ENCODE measurements at regions not wholly inside any gene's neighbourhood (a gene's known extent, or its start where the extent isn't known, plus 50 kb on each side); places are given as distances from the start of the nearest gene placed in this dataset.

GRCh38 chr16:54210452-54211125 lies 76.0 kb downstream of the IRX3 start:
- Histone ChIP-seq H3K27me3 (ENCODE audit: low read depth) (peaks cover 5% of the 10 kb centered on the region), H3K36me3 (no peaks in the 10 kb centered on the region), H3K4me1 (peaks cover 12% of the 10 kb centered on the region), H3K9me3 (replicated peaks) (no peaks in the 10 kb centered on the region), H3K4me3 (no peak overlapping the region), H3K27ac (replicated peaks) (no peak overlapping the region)
- no peak for DNase-seq
- intact Hi-C loops (cut with micrococcal nuclease), result no loop called here
- TF ChIP-seq CTCF (IDR thresholded peaks at IDR 0.05; ENCODE audit: borderline replicate concordance), result no peak

GRCh38 chr16:54208237-54208636 lies 78.3 kb downstream of the IRX3 start:
- no peak for DNase-seq
- no peaks in the 10 kb centered on the region for H3K9me3 ChIP-seq (replicated peaks)
- no peak for TF ChIP-seq CTCF (IDR thresholded peaks at IDR 0.05; ENCODE audit: borderline replicate concordance)
- H3K27me3 ChIP-seq (ENCODE audit: low read depth), result peaks cover 5% of the 10 kb centered on the region
- H3K4me1 ChIP-seq, result no peaks in the 10 kb centered on the region
- H3K27ac ChIP-seq (replicated peaks), result peak overlapping the region; percentile 43
- intact Hi-C loops (cut with micrococcal nuclease), result no loop called here
- no peaks in the 10 kb centered on the region for H3K36me3 ChIP-seq
- no peak overlapping the region for H3K4me3 ChIP-seq

GRCh38 chr16:54207837-54208236 lies 78.8 kb downstream of the IRX3 start:
- no peak for DNase-seq
- peak overlapping the region; percentile 43 for H3K27ac ChIP-seq (replicated peaks)
- no peaks in the 10 kb centered on the region for H3K4me1 ChIP-seq
- H3K9me3 ChIP-seq (replicated peaks), result no peaks in the 10 kb centered on the region
- no peaks in the 10 kb centered on the region for H3K36me3 ChIP-seq
- no peak overlapping the region for H3K4me3 ChIP-seq
- peaks cover 5% of the 10 kb centered on the region for H3K27me3 ChIP-seq (ENCODE audit: low read depth)
- intact Hi-C loops (cut with micrococcal nuclease), result no loop called here
- TF ChIP-seq CTCF (IDR thresholded peaks at IDR 0.05; ENCODE audit: borderline replicate concordance), result no peak

- Histone ChIP-seq H3K27me3 (ENCODE audit: low read depth) (peaks cover 5% of the 10 kb centered on the region), H3K4me3 (no peak overlapping the region), H3K27ac (replicated peaks) (no peak overlapping the region), H3K36me3 (no peaks in the 10 kb centered on the region), H3K4me1 (no peaks in the 10 kb centered on the region), H3K9me3 (replicated peaks) (no peaks in the 10 kb centered on the region)
- no peak for TF ChIP-seq CTCF (IDR thresholded peaks at IDR 0.05; ENCODE audit: borderline replicate concordance)
- intact Hi-C loops (cut with micrococcal nuclease), result no loop called here
- DNase-seq, result no peak
Observed at GRCh38 chr16:54204756-54205155, 81.8 kb downstream of the IRX3 start.

GRCh38 chr16:54203851-54204505 lies 82.6 kb downstream of the IRX3 start:
- H3K27ac ChIP-seq (replicated peaks), result no peak overlapping the region
- no peak overlapping the region for H3K4me3 ChIP-seq
- intact Hi-C loops (cut with micrococcal nuclease), result no loop called here
- no peak for TF ChIP-seq CTCF (IDR thresholded peaks at IDR 0.05; ENCODE audit: borderline replicate concordance)
- no peak for DNase-seq
- H3K9me3 ChIP-seq (replicated peaks), result no peaks in the 10 kb centered on the region
- no peaks in the 10 kb centered on the region for H3K4me1 ChIP-seq
- no peaks in the 10 kb centered on the region for H3K36me3 ChIP-seq
- peaks cover 3% of the 10 kb centered on the region for H3K27me3 ChIP-seq (ENCODE audit: low read depth)

Data from left ventricle myocardium inferior (tissue), 1 donor.